UCSD-AML1 (cell line): ENCODE measurements at regions not wholly inside any gene's neighbourhood (a gene's known extent, or its start where the extent isn't known, plus 50 kb on each side); places are given as distances from the start of the nearest gene placed in this dataset.

Experiments
- DNase-seq: peaks from one replicate; lab custom pipeline; 2025; ENCODE audit not compliant: unreplicated experiment; lab: John Stamatoyannopoulos, UW

DNA sequence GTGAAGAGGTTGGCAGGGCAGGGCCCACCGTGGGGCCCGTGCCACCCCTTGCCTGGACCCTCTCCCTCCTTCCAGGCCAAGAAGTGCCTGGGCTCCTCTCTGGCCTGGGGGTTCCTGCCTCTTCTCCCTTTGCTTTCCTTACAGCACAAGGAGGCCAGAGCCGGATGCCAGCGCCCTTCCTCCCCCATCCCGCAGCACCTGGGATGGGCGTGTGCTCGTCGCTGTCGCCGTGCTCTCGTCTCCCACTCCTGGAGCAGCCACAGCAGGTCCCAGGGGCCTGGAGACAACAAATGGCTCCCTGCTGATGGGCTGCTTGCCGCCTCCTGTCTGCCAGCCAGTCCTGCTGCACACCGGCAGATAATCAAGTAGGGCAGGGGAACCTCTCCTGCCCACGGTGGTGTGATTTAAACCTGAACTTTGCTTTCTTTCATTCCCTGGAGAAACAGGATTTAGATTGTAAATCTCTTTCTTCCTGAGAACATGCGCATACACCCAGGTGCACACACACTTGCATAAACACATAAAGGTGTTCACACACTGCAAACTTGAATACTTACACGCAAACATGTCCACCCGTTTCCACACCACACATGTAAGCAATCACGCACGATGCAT is 50.8 kb upstream of the POU3F1 start:
- no peak for DNase-seq
